H1 (cell line): ENCODE measurements at regions not wholly inside any gene's neighbourhood (a gene's known extent, or its start where the extent isn't known, plus 50 kb on each side); places are given as distances from the start of the nearest gene placed in this dataset.

Experiments used
- BRCA1 ChIP-seq: IDR thresholded peaks from 2 replicates; pipeline ENCODE4 v1.6.1; 2012; ENCODE audit warnings: low read depth, low read length, improper control_type of control experiment
- CTCF ChIP-seq, 3 experiments: IDR thresholded peaks; 1 replicate in 2 of 3; 2 replicates in 1 of 3; pipeline versions ENCODE4 v1.5.1 to v1.6.1; 2011; ENCODE audit warnings: low read length in 3 of 3, mild to moderate bottlenecking in 3 of 3, inconsistent platforms in 2 of 3, low read depth in 1 of 3, moderate library complexity in 1 of 3; ENCODE audit not compliant: insufficient read depth in 1 of 3; ENCODE audit errors: control extremely low read depth in 1 of 3
- POLR2A ChIP-seq, 2 experiments: IDR thresholded peaks; 1 replicate in 1 of 2; 2 replicates in 1 of 2; pipeline ENCODE4 v1.6.1; 2011; ENCODE audit warnings: low read depth in 2 of 2, low read length in 2 of 2, mild to moderate bottlenecking in 2 of 2; ENCODE audit errors: control extremely low read depth in 1 of 2
- RAD21 ChIP-seq, 2 experiments: IDR thresholded peaks in 1 of 2; conservative IDR thresholded peaks in 1 of 2; 2 replicates each; pipeline ENCODE4 v1.6.1; 2011; ENCODE audit warnings: low read depth in 2 of 2, low read length in 2 of 2, improper control_type of control experiment in 1 of 2, inconsistent platforms in 1 of 2, mild to moderate bottlenecking in 1 of 2, moderate library complexity in 1 of 2
- TEAD4 ChIP-seq: IDR thresholded peaks from 2 replicates; pipeline ENCODE4 v1.6.1; 2012; ENCODE audit warnings: low read depth, low read length, inconsistent platforms, mixed read lengths
- YY1 ChIP-seq: IDR thresholded peaks from 2 replicates; pipeline ENCODE4 v1.6.1; 2011; ENCODE audit warnings: low read depth, mild to moderate bottlenecking, low read length
- TF ChIP-seq, protein P1 (sequence below): IDR thresholded peaks from 2 replicates; pipeline ENCODE4 v1.6.1; 2011; ENCODE audit warnings: low read depth, mild to moderate bottlenecking, low read length; ENCODE audit not compliant: insufficient read depth

- no peak for TF ChIP-seq CTCF (IDR thresholded peaks at IDR 0.05; ENCODE audit: control extremely low read depth in 1 of 3, insufficient read depth in 1 of 3, low read depth in 1 of 3, low read length in 3 of 3)
- TF ChIP-seq RAD21 (IDR thresholded peaks at IDR 0.05 in 1 of 2, conservative IDR thresholded peaks at IDR 0.05 in 1 of 2; ENCODE audit: low read depth in 2 of 2, low read length in 2 of 2): no peak
- no peak for TF ChIP-seq POLR2A (IDR thresholded peaks at IDR 0.05; ENCODE audit: control extremely low read depth in 1 of 2, low read depth in 2 of 2, low read length in 2 of 2)
- no peak for TF ChIP-seq YY1
- TF ChIP-seq, protein P1, sequence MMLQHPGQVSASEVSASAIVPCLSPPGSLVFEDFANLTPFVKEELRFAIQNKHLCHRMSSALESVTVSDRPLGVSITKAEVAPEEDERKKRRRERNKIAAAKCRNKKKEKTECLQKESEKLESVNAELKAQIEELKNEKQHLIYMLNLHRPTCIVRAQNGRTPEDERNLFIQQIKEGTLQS: no peak
- TF ChIP-seq TEAD4: no peak
- TF ChIP-seq BRCA1: no peak
These were observed 76.4 kb downstream of the ESM1 start for GRCh38 chr5:54908774-54909525.
